Loucy (cell line): ENCODE measurements at regions not wholly inside any gene's neighbourhood (a gene's known extent, or its start where the extent isn't known, plus 50 kb on each side); places are given as distances from the start of the nearest gene placed in this dataset.

Experiments used
- H2AFZ ChIP-seq: fragments of 200-600 bp; sonication (generic); 2 replicates; pipeline ENCODE4 v1.6.0; 2016; ENCODE audit warnings: antibody characterized with exemption, mild to moderate bottlenecking, low read length, moderate library complexity
- H3F3A ChIP-seq: fragments of 200-600 bp; 2 replicates; pipeline ENCODE4 v1.6.0; 2016; ENCODE audit warnings: antibody characterized with exemption, low read depth, mild to moderate bottlenecking
- H3K27me3 ChIP-seq: fragments of 200-600 bp; sonication (generic); 2 replicates; pipeline ENCODE4 v1.6.1; 2014; ENCODE audit warnings: low read length, mild to moderate bottlenecking; ENCODE audit not compliant: insufficient read depth, poor library complexity, severe bottlenecking
- H3K36me3 ChIP-seq: fragments of 200-600 bp; sonication (generic); 2 replicates; pipeline ENCODE4 v1.6.1; 2016; ENCODE audit warnings: low read length; ENCODE audit not compliant: insufficient read depth
- H3K4me1 ChIP-seq: fragments of 200-600 bp; sonication (generic); 2 replicates; pipeline ENCODE4 v1.5.1; 2014; ENCODE audit warnings: low read length, mild to moderate bottlenecking; ENCODE audit not compliant: insufficient read depth, poor library complexity, severe bottlenecking
- H3K4me2 ChIP-seq: fragments of 200-600 bp; sonication (generic); 2 replicates; pipeline ENCODE4 v1.6.0; 2014; ENCODE audit warnings: antibody characterized with exemption, low read length, low read depth, mild to moderate bottlenecking; ENCODE audit not compliant: poor library complexity, severe bottlenecking
- H3K4me3 ChIP-seq: fragments of 200-600 bp; sonication (generic); 2 replicates; pipeline ENCODE4 v1.5.1; 2014; ENCODE audit warnings: low read length, mild to moderate bottlenecking, mixed read lengths; ENCODE audit not compliant: poor library complexity, severe bottlenecking
- H3K79me2 ChIP-seq: fragments of 200-600 bp; sonication (generic); 2 replicates; pipeline ENCODE4 v1.6.1; 2014; ENCODE audit warnings: low read length; ENCODE audit not compliant: insufficient read depth
- H3K9ac ChIP-seq: fragments of 200-600 bp; sonication (generic); 2 replicates; pipeline ENCODE4 v1.6.0; 2014; ENCODE audit warnings: mild to moderate bottlenecking, low read depth, low read length, moderate library complexity; ENCODE audit not compliant: poor library complexity, severe bottlenecking
- H3K9me2 ChIP-seq: fragments of 200-600 bp; sonication (generic); replicated peaks from 2 replicates; pipeline ENCODE4 v1.6.1; 2016; ENCODE audit warnings: low read depth, low read length, mixed read lengths
- H3K9me3 ChIP-seq: fragments of 200-600 bp; sonication (generic); 2 replicates; pipeline ENCODE4 v1.6.1; 2014; ENCODE audit warnings: mild to moderate bottlenecking, antibody characterized with exemption, low read length, low read depth; ENCODE audit not compliant: insufficient read depth
- H4K20me1 ChIP-seq: fragments of 200-600 bp; sonication (generic); 2 replicates; pipeline ENCODE4 v1.6.0; 2014; ENCODE audit warnings: antibody characterized with exemption, low read length, mild to moderate bottlenecking; ENCODE audit not compliant: insufficient read depth, poor library complexity, severe bottlenecking
- CTCF ChIP-seq: fragments of 200-600 bp; sonication (generic); conservative IDR thresholded peaks from 2 replicates; pipeline ENCODE4 v1.5.1; 2014; ENCODE audit warnings: mild to moderate bottlenecking, antibody characterized with exemption, low read length
- EZH2phosphoT487 ChIP-seq: fragments of 200-600 bp; IDR thresholded peaks from 2 replicates; pipeline ENCODE4 v1.6.1; 2018; ENCODE audit warnings: antibody characterized with exemption, mild to moderate bottlenecking, moderate library complexity, borderline replicate concordance

DNA sequence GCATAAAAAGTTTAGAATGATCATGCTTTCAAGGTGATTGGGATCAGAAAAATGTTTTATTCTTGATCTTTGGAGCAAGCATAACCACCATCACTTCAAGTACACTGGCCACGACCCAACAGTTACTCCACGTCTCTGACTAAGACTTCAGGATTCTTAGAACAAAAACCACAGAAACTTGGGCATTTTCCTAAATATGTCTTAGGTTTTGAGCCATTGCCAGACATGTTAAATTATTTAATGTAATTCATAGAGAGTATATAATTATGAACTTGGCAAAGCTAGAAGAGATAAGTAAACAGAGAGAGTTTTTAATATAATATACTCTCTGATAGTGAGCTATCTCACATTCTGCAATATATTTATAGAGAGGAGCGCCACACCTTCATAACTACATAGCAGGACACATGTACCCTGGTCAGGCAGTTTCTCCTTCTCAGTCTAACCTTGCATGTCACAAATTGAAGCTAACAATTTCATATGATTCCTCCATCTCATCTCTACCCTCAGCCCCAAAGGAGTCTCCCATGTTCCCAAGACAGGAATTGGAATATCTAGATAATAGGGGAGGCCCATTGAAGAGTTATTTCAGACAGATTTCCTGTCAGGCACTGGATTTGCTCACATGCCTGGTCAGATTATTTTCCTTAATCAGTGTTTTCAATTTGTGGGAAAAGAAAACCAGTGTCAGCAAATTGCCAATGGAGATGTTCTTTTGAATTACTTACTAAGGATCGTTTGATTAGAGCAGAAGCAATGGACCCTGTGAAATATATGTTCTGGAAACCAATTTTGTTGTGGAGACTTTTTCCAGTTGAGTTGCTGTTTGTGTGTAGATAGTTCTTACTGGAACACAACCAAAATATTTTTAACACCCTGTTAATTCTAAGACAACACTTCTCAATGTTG, 61.7 kb upstream of the GUCY1A1 start:
- H3K4me3 ChIP-seq = no peak overlapping the region
- no peak overlapping the region for H2AFZ ChIP-seq
- no peak overlapping the region for H3K9ac ChIP-seq
- H4K20me1 ChIP-seq = no peaks in the 10 kb centered on the region
- H3F3A ChIP-seq = no peaks in the 10 kb centered on the region
- TF ChIP-seq CTCF = no peak
- no peaks in the 10 kb centered on the region for H3K36me3 ChIP-seq
- H3K9me3 ChIP-seq = no peaks in the 10 kb centered on the region
- no peaks in the 10 kb centered on the region for H3K79me2 ChIP-seq
- H3K4me1 ChIP-seq = no peaks in the 10 kb centered on the region
- no peak overlapping the region for H3K4me2 ChIP-seq
- H3K9me2 ChIP-seq = no peaks in the 10 kb centered on the region
- H3K27me3 ChIP-seq = no peaks in the 10 kb centered on the region

GRCh38 chr4:155603360-155603891, 63.2 kb upstream of the GUCY1A1 start:
- TF ChIP-seq CTCF (no peak), EZH2phosphoT487 (no peak)
- Histone ChIP-seq H3F3A (no peaks in the 10 kb centered on the region), H3K36me3 (no peaks in the 10 kb centered on the region), H3K9ac (no peak overlapping the region), H4K20me1 (no peaks in the 10 kb centered on the region), H3K4me1 (peaks cover 5% of the 10 kb centered on the region), H2AFZ (peak overlapping the region; percentile 80; the same call in 1 of the 2 replicates), H3K4me2 (no peak overlapping the region), H3K9me3 (no peaks in the 10 kb centered on the region), H3K4me3 (no peak overlapping the region), H3K27me3 (no peaks in the 10 kb centered on the region), H3K9me2 (no peaks in the 10 kb centered on the region), H3K79me2 (no peaks in the 10 kb centered on the region)

- H4K20me1 ChIP-seq = no peaks in the 10 kb centered on the region
- no peak overlapping the region for H3K4me2 ChIP-seq
- no peaks in the 10 kb centered on the region for H3K79me2 ChIP-seq
- no peak overlapping the region for H3K4me3 ChIP-seq
- no peaks in the 10 kb centered on the region for H3K9me2 ChIP-seq
- H2AFZ ChIP-seq = peak overlapping the region; percentile 80
- peaks cover 5% of the 10 kb centered on the region for H3K4me1 ChIP-seq
- TF ChIP-seq CTCF (no peak), EZH2phosphoT487 (no peak)
- no peaks in the 10 kb centered on the region for H3F3A ChIP-seq
- H3K9ac ChIP-seq = no peak overlapping the region
- H3K36me3 ChIP-seq = no peaks in the 10 kb centered on the region
- H3K27me3 ChIP-seq = no peaks in the 10 kb centered on the region
- H3K9me3 ChIP-seq = no peaks in the 10 kb centered on the region
Observed at GRCh38 chr4:155602351-155603140, 64.1 kb upstream of the GUCY1A1 start.
